SW 1271 (cell line): ENCODE measurements at regions not wholly inside any gene's neighbourhood (a gene's known extent, or its start where the extent isn't known, plus 50 kb on each side); places are given as distances from the start of the nearest gene placed in this dataset.
"Not testable (repeated sequence)": the region's sequence is repeated elsewhere in the genome, so short reads cannot be mapped to it uniquely, and the experiment has no call there.

Experiments
- DNase-seq, 2 experiments: peaks; one replicate each; lab custom pipeline; 2025; lab: John Stamatoyannopoulos, UW

DNA sequence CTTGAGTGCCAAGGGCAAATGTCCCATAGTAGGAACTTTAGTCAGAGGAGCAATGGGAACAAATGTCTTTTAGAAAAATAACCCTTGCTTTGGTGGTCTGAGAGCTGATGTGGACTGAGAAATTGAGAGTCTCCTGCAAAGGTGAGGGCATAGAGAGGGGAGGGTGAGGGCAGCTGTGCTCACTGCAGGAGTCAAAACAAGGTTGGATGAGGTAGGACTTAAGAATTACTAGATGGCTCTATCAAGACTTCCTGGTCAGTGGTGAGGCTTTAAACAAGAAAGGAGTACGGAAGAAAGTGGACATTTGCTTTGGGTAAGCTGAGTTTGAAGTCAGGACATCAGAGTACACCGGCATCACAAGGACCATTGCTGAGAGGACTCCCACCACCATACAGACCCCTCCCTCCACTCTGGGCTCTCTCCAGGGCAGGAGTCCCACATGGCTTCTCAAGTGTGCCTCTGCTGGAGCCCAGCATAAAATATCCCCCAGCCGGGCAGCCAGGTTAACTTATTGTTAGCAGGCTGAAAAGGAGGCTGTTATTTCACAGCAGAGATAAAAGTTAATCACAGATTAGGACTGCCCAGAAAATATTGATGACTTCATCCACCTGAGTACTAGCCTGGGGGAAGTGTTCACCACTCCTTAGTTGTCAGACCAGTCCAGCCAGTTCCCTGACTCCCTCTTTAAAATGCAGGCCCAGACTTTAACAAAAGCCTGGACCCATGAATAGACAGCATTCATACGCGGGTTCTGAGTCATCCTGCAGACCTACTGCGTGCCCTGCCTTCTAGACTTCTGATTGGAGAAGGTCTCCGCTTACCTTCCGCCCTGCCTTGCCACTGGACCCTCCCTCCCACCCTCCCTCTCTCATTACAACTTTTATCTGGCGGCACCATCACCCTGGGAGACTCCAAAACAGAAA is 167.2 kb downstream of the BCL2L11 start:
- DNase-seq: not testable (repeated sequence)

- not testable (repeated sequence) for DNase-seq
Measured at GRCh38 chr2:111290370-111290769, 169.7 kb downstream of the BCL2L11 start.

GRCh38 chr2:111291566-111291965 is 170.9 kb downstream of the BCL2L11 start:
- DNase-seq: not testable (repeated sequence)

- DNase-seq: not testable (repeated sequence)
Measured at GRCh38 chr2:111292232-111292968, 171.7 kb downstream of the BCL2L11 start.

DNA sequence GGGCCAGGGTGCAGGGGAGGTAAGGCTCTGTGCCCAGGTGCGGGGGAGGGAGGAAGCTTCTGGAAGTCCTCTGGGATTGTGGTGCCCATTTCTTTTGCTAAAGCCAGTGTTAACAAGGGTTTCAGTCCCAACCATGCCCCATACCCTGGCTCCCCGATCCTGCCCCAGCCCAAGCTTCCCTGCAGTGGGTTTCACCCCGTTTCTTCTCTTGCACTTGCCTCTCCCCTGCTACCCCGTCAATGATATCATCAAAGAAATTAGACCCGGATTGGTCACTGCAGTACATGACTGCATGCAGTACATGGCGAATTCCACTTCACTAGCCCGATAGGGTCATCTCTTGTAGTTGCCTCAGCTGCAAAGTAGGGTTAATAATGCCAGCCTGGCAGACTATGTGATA is 174.0 kb downstream of the BCL2L11 start:
- DNase-seq: not testable (repeated sequence)

DNA sequence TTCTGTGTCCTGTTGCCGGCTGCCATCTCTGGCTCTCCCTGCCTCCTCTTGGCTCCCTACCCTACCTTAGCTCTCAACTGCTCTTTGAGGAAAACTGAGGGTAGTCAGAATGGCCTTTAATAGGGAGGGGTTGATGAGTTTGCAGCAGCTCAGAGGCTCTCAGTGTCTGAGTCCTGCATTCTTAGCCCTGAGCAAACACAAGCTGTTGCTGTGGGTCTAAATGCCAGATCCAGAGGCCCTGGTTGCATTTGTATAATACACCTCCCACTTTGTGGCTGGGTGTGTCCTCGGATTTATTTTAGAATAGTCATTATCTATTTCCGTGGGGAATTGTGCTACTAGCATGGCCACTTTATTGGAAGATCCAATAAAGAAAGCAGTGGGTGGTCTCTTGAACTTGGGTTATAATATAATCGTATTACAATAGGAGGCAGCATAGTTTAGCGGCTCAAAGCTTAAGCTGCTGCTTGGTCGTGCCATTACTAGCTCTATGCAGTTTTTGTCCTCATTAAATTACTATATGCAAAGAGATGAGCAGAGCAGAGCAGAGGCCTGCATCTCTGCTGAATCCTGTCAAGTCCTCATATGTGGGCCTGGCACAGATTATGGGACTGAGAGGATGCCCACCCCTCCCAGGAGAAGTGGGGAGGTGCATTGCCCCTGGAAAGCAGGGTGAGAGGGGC is 175.5 kb downstream of the BCL2L11 start:
- DNase-seq: not testable (repeated sequence)

DNA sequence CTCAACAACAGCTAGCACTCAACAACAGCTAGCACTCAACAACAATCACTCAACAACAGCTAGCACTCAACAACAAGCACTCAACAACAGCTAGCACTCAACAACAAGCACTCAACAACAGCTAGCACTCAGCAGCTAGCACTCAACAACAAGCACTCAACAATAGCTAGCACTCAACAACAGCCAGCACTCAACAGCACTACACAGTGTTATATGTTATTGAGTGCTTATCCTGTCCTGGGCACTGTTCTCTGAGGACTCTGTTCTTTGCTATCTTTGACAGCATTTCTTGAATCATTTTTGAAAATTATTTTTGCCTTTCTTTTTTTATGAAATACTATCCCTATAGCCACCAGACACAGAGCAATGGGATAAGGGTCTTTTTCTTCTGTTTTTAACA is 176.4 kb downstream of the BCL2L11 start:
- not testable (repeated sequence) for DNase-seq

- DNase-seq: not testable (repeated sequence)
Measured at GRCh38 chr2:111298927-111299326, 178.2 kb downstream of the BCL2L11 start.

DNA sequence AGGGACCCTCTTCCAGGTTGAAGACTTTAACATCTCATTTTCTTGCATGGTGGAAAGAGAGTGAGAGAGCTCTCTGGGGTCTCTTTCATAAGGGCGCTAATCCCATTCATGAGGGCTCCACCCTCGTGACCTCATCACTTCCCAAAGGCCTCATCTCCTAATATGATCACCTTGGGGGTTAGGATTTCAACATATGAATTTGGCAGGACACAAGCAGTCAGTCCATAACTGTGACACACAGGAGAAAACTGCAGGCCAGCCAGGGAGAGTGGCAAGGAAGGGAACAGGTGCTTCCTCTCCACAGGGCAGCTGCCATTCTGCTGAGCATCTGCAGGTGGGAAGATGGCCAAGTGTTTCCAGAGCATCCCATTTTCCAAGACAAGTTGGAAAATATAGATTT is 178.9 kb downstream of the BCL2L11 start:
- DNase-seq: not testable (repeated sequence)

DNA sequence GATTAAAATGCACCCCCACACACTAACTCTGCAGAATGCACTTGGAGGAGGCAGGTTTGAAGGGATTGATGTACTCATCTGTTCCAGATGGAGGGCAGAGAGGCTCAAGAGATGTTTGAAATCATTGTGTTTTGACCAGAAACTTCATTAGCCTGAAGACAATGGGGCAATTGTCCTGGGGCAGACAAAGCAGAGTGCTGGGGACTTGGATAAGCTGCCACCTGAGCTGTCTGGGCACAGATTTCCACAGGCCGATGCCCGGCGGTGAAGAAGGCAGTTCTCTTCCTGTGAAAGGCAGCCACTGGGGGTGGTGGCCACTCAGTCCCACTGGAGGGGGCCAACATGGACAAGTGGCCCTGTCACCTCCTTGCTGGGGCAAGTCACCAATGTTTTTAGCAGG is 181.0 kb downstream of the BCL2L11 start:
- not testable (repeated sequence) for DNase-seq

GRCh38 chr2:111302397-111303218 is 181.9 kb downstream of the BCL2L11 start:
- DNase-seq: not testable (repeated sequence)

- DNase-seq: not testable (repeated sequence)
Measured at GRCh38 chr2:111307302-111307701, 186.6 kb downstream of the BCL2L11 start.

DNA sequence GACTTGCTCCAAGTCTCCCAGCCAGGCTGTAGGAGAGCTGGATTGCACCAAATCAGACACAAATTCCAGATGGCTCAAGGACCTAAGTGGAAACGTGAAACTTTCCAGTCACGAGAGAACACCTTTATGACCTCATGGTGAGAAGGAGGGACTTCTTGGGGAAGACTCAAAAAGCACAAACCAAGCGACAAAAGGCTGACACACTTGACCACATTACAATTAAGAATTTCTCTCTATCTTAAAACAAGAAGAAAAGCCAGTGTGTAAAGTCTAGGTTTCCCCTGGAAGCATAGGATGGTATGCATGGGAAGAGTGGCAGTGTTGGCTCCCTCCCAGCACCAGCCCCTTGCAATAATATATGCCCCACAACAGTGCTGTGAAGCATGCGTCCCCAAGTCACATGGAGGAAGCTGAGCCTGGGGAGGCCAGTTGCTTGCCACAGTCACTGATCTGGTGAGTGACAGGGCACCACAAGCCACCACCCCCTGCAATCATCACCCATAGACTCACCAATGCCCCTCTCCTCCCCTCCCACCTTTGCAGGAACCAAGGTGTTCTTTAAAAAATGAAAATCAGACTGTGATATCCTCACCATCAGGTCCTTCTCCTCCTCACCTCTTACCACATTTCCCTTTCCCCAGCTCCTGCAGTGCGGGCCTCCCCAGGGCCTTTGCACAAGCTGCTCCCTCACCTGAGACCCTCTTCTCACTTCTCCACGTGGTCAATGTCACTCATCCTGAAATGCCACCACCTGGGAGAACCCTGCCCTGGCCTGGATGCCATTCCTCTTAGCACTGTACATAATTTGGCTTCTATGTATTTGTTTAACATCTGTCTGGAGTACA is 188.7 kb downstream of the BCL2L11 start:
- not testable (repeated sequence) for DNase-seq

- not testable (repeated sequence) for DNase-seq
Measured at GRCh38 chr2:111310395-111310794, 189.7 kb downstream of the BCL2L11 start.

DNA sequence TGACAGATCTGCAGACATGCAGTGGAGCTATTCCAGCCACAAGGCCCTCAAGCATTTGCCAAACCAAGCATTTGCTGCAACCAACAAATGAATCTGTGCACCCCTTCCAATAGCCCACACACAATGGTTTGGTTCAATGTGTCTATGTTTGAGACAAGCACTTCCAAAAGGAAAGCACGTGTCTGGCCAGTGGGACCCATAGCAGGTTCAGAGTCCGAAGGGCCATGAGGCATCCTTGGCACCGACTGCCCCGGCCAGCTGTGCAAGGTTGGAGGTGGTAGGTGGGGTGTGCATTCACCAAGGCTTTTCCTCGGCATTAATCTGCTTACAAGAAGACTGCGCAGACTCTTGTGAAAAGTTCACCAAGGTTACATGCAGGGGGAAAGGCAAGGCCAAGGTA is 190.9 kb downstream of the BCL2L11 start:
- not testable (repeated sequence) for DNase-seq

- DNase-seq: not testable (repeated sequence)
Measured at GRCh38 chr2:111312897-111313607, 192.3 kb downstream of the BCL2L11 start.

GRCh38 chr2:111313711-111314110 is 193.0 kb downstream of the BCL2L11 start:
- DNase-seq: not testable (repeated sequence)

- not testable (repeated sequence) for DNase-seq
Measured at GRCh38 chr2:111315188-111315917, 194.6 kb downstream of the BCL2L11 start.

DNA sequence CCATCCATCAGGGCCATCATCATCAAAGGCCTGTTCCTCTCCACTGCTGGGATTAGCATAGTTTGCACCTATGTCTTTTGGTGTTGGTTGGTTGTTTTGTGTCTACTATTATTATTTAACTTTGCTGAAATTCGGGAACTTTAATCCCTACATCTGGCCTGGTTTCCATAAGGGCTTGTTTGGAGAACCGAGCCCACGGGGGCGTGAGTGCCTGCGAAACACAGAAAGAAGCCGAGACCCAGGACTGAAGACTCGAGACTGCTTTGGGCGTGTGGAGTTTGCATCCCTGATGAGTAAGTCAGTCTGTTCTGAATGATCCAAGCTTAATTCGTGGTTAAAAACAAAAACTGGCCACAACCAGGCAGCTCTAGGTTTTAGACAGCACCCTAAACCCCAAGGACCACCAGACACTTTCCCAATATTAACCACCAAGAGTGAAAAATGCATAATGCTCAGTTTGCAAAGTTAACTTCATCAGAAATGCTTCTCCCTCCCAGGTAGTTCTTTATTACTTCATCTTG is 195.6 kb downstream of the BCL2L11 start:
- DNase-seq: not testable (repeated sequence)
